ENCODE measurements at regions not wholly inside any gene's neighbourhood (a gene's known extent, or its start where the extent isn't known, plus 50 kb on each side); places are given as distances from the start of the nearest gene placed in this dataset.

GRCh38 chr12:60035835-60036234 is 440.0 kb downstream of the SLC16A7 start:
- H3K36me3 ChIP-seq = no peaks in the 10 kb centered on the region
- DNase-seq = no peak
- TF ChIP-seq CTCF (IDR thresholded peaks at IDR 0.05) = no peak
- TF ChIP-seq POLR2A (IDR thresholded peaks at IDR 0.05) = no peak
- H3K27me3 ChIP-seq = no peaks in the 10 kb centered on the region
- no peaks in the 10 kb centered on the region for H3K9me3 ChIP-seq
- H3K4me3 ChIP-seq = no peak overlapping the region
- intact Hi-C loops (cut with DNase I) = no loop called here
- no peak overlapping the region for H3K27ac ChIP-seq
- H3K4me1 ChIP-seq = no peaks in the 10 kb centered on the region

GRCh38 chr12:60042835-60043234 is 447.0 kb downstream of the SLC16A7 start:
- H3K9me3 ChIP-seq = no peaks in the 10 kb centered on the region
- no peak for DNase-seq
- TF ChIP-seq POLR2A (IDR thresholded peaks at IDR 0.05) (no peak), CTCF (IDR thresholded peaks at IDR 0.05) (no peak)
- H3K4me3 ChIP-seq = no peak overlapping the region
- H3K4me1 ChIP-seq = no peaks in the 10 kb centered on the region
- H3K36me3 ChIP-seq = no peaks in the 10 kb centered on the region
- no peak overlapping the region for H3K27ac ChIP-seq
- intact Hi-C loops (cut with DNase I) = no loop called here
- H3K27me3 ChIP-seq = no peaks in the 10 kb centered on the region

- 39 to 45% methylated on average over 1 of the region's 1 CpG for WGBS, 2 donors
- intact Hi-C loops (cut with DNase I) = no loop called here
These were observed 447.4 kb downstream of the SLC16A7 start for GRCh38 chr12:60043236-60043635.

GRCh38 chr12:60052483-60052882 is 456.7 kb downstream of the SLC16A7 start:
- no peaks in the 10 kb centered on the region for H3K36me3 ChIP-seq
- H3K27ac ChIP-seq = no peak overlapping the region
- no peaks in the 10 kb centered on the region for H3K27me3 ChIP-seq
- H3K9me3 ChIP-seq = no peaks in the 10 kb centered on the region
- TF ChIP-seq CTCF (IDR thresholded peaks at IDR 0.05) = no peak
- DNase-seq = no peak
- WGBS, 2 donors = 73 to 74% methylated on average over 2 of the region's 2 CpGs
- intact Hi-C loops (cut with DNase I) = no loop called here
- H3K4me1 ChIP-seq = no peaks in the 10 kb centered on the region
- no peak overlapping the region for H3K4me3 ChIP-seq

More at GRCh38 chr12:60043236-60043635, 447.4 kb downstream of the SLC16A7 start:
- no peaks in the 10 kb centered on the region for H3K36me3 ChIP-seq
- DNase-seq = no peak
- no peaks in the 10 kb centered on the region for H3K4me1 ChIP-seq
- H3K27ac ChIP-seq = no peak overlapping the region
- TF ChIP-seq POLR2A (IDR thresholded peaks at IDR 0.05) (no peak), CTCF (IDR thresholded peaks at IDR 0.05) (no peak)
- no peaks in the 10 kb centered on the region for H3K27me3 ChIP-seq
- no peaks in the 10 kb centered on the region for H3K9me3 ChIP-seq
- no peak overlapping the region for H3K4me3 ChIP-seq

- Histone ChIP-seq H3K4me3 (no peak overlapping the region), H3K4me1 (no peaks in the 10 kb centered on the region), H3K36me3 (no peaks in the 10 kb centered on the region), H3K27me3 (no peaks in the 10 kb centered on the region), H3K27ac (no peak overlapping the region), H3K9me3 (no peaks in the 10 kb centered on the region)
- intact Hi-C loops (cut with DNase I) = no loop called here
- no peak for TF ChIP-seq POLR2A (IDR thresholded peaks at IDR 0.05)
- no peak for TF ChIP-seq CTCF (IDR thresholded peaks at IDR 0.05)
- DNase-seq = no peak
These were observed 463.4 kb downstream of the SLC16A7 start for GRCh38 chr12:60059180-60059579.
